Esophagus squamous epithelium (tissue), 4 donors: ENCODE measurements at regions not wholly inside any gene's neighbourhood (a gene's known extent, or its start where the extent isn't known, plus 50 kb on each side); places are given as distances from the start of the nearest gene placed in this dataset.
"Not testable (repeated sequence)": the region's sequence is repeated elsewhere in the genome, so short reads cannot be mapped to it uniquely, and the experiment has no call there.

Source experiments
- CTCF ChIP-seq, 6 experiments: fragments of 450-650 bp in 4 of 6; fragments of 200-600 bp in 2 of 6; sonication (generic) in 2 of 6; IDR thresholded peaks; one replicate each; pipeline ENCODE4 v1.5.1; 2016 to 2019; ENCODE audit warnings: antibody characterized with exemption in 6 of 6, mild to moderate bottlenecking in 4 of 6, moderate library complexity in 4 of 6
- POLR2A ChIP-seq, 4 donors: fragments of 450-650 bp; IDR thresholded peaks; one replicate each; pipeline ENCODE4 v1.6.1; 2017; ENCODE audit warnings: antibody characterized with exemption in 4 of 4, mild to moderate bottlenecking in 4 of 4, moderate library complexity in 3 of 4

- TF ChIP-seq CTCF, POLR2A (IDR thresholded peaks at IDR 0.05): not testable (repeated sequence)
Observed at GRCh38 chrX:3829041-3829531, 115.6 kb upstream of the PRKX start.
